ENCODE measurements at regions not wholly inside any gene's neighbourhood (a gene's known extent, or its start where the extent isn't known, plus 50 kb on each side); places are given as distances from the start of the nearest gene placed in this dataset.

DNA sequence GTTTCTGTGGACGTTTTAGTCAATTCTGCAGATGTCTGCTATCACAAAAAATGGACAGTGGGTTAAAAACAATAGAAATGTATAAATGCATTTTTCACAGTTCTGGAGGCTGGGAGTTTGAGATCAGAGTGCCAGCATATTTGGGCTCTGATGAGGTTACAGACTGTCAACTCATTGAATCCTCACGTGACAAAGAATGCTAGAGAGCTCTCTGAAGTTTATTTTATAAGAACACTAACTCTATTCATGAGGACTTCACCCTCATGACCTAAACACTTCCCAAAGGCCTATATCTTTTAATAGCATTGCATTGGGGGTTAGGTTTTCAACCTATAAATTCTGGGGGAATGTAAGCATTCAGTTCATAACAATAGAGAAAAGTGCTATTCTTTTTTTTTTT is 182.6 kb upstream of the SLITRK3 start:
- Histone ChIP-seq H3K4me2 (ENCODE audit: control insufficient read depth, insufficient read depth) (no peak overlapping the region), H3K4me3 (no peak overlapping the region), H4K20me1 (ENCODE audit: control insufficient read depth, insufficient read depth) (no peaks in the 10 kb centered on the region), H3K27ac (ENCODE audit: control insufficient read depth, insufficient read depth) (no peak overlapping the region), H3K27me3 (replicated peaks in 1 of 2; ENCODE audit: control insufficient read depth in 2 of 2, insufficient read depth in 2 of 2, low read length in 1 of 2) (no peaks in the 10 kb centered on the region), H3K9me3 (replicated peaks; ENCODE audit: control insufficient read depth, insufficient read depth, low read length) (no peaks in the 10 kb centered on the region), H3K9ac (ENCODE audit: control insufficient read depth, insufficient read depth, low read length) (no peak overlapping the region), H2AFZ (ENCODE audit: control insufficient read depth, low read depth, low read length) (no peak overlapping the region), H3K79me2 (ENCODE audit: control insufficient read depth, insufficient read depth, low read length) (no peaks in the 10 kb centered on the region), H3K4me1 (ENCODE audit: control insufficient read depth, insufficient read depth, low read length) (no peaks in the 10 kb centered on the region), H3K36me3 (ENCODE audit: control insufficient read depth in 2 of 2, insufficient read depth in 2 of 2, low read length in 1 of 2) (no peaks in the 10 kb centered on the region)
- ATAC-seq (no peak), FAIRE-seq (no peak), DNase-seq (ENCODE audit: low read depth, low spot score) (no peak)
- BruUV-seq (replicated peaks): no TSS peak
- CTCF ChIA-PET: no interaction called here
- RAD21 ChIA-PET (ENCODE audit: unreplicated experiment): no interaction called here
- TF ChIP-seq TBL1XR1 (IDR thresholded peaks at IDR 0.05; ENCODE audit: low read depth, low read length) (no peak), RFX5 (IDR thresholded peaks at IDR 0.05; ENCODE audit: low read depth, low read length) (no peak), ZNF24 (IDR thresholded peaks at IDR 0.05) (no peak), HDGF (IDR thresholded peaks at IDR 0.05) (no peak), SUZ12 (IDR thresholded peaks at IDR 0.05; ENCODE audit: unreplicated experiment) (no peak), DPF2 (IDR thresholded peaks at IDR 0.05) (no peak), MXI1 (IDR thresholded peaks at IDR 0.05; ENCODE audit: low read depth, low read length) (no peak), ZNF207 (IDR thresholded peaks at IDR 0.05; ENCODE audit: borderline replicate concordance) (no peak), SMARCA5 (IDR thresholded peaks at IDR 0.05) (no peak), PAX5 (IDR thresholded peaks at IDR 0.05; ENCODE audit: borderline replicate concordance, low read depth, low read length) (no peak), CBX3 (IDR thresholded peaks at IDR 0.05; ENCODE audit: borderline replicate concordance, low read depth) (no peak)
- intact Hi-C loops (cut with micrococcal nuclease; ENCODE audit: unreplicated experiment) (no loop called here), in situ Hi-C loops (cut with MboI) (no loop called here)
- SMC1A ChIA-PET (ENCODE audit: uncharacterized antibody, unreplicated experiment): interaction anchor here (0.6 kb wide), 1 partner anchor 14 kb away, joined by 3 read pairs; no protein-coding TSS in a partner anchor
- 2% methylated on average over 2 of the region's 2 CpGs for WGBS (ENCODE audit: insufficient coverage, insufficient replicate concordance, low lambda C conversion rate, missing lambda C conversion rate)
- POLR2A ChIA-PET: no interaction called here

DNA sequence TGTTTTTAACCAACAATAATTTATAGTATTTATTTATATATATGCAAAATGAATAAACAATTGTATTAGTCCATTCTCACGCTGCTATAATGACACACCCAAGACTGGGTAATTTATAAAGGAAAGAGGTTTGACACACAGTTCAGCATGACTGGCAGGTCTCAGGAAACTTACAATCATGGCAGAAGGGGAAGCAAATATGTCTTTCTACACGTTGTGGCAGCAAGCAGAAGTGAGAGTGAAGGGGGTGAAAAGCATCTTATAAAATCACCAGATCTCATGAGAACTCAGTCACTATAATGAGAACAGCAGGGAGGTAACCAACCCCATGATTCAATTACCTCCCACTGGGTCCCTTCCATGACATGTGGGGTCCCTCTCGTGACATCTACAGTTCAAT is 162.8 kb upstream of the SLITRK3 start:
- ATAC-seq (peak; percentile 76), DNase-seq (ENCODE audit: low read depth, low spot score) (no peak), FAIRE-seq (no peak)
- 0% methylated on average over 3 of the region's 3 CpGs for WGBS (ENCODE audit: insufficient coverage, insufficient replicate concordance, low lambda C conversion rate, missing lambda C conversion rate)
- no peak overlapping the region for H3K4me2 ChIP-seq (ENCODE audit: control insufficient read depth, insufficient read depth)
- POLR2A ChIA-PET: no interaction called here
- no peak overlapping the region for H3K27ac ChIP-seq (ENCODE audit: control insufficient read depth, insufficient read depth)
- RAD21 ChIA-PET (ENCODE audit: unreplicated experiment): no interaction called here
- no peaks in the 10 kb centered on the region for H3K79me2 ChIP-seq (ENCODE audit: control insufficient read depth, insufficient read depth, low read length)
- intact Hi-C loops (cut with micrococcal nuclease; ENCODE audit: unreplicated experiment) (no loop called here), in situ Hi-C loops (cut with MboI) (no loop called here)
- CTCF ChIA-PET: no interaction called here
- H3K9ac ChIP-seq (ENCODE audit: control insufficient read depth, insufficient read depth, low read length): no peak overlapping the region
- no peak overlapping the region for H2AFZ ChIP-seq (ENCODE audit: control insufficient read depth, low read depth, low read length)
- H3K4me1 ChIP-seq (ENCODE audit: control insufficient read depth, insufficient read depth, low read length): no peaks in the 10 kb centered on the region
- H3K9me3 ChIP-seq (replicated peaks; ENCODE audit: control insufficient read depth, insufficient read depth, low read length): no peaks in the 10 kb centered on the region
- H3K4me3 ChIP-seq: no peak overlapping the region
- no peaks in the 10 kb centered on the region for H4K20me1 ChIP-seq (ENCODE audit: control insufficient read depth, insufficient read depth)
- BruUV-seq (replicated peaks): no TSS peak
- no peaks in the 10 kb centered on the region for H3K27me3 ChIP-seq (replicated peaks in 1 of 2; ENCODE audit: control insufficient read depth in 2 of 2, insufficient read depth in 2 of 2, low read length in 1 of 2)
- no peaks in the 10 kb centered on the region for H3K36me3 ChIP-seq (ENCODE audit: control insufficient read depth in 2 of 2, insufficient read depth in 2 of 2, low read length in 1 of 2)
- SMC1A ChIA-PET (ENCODE audit: uncharacterized antibody, unreplicated experiment): no interaction called here
- TF ChIP-seq, protein P1, sequence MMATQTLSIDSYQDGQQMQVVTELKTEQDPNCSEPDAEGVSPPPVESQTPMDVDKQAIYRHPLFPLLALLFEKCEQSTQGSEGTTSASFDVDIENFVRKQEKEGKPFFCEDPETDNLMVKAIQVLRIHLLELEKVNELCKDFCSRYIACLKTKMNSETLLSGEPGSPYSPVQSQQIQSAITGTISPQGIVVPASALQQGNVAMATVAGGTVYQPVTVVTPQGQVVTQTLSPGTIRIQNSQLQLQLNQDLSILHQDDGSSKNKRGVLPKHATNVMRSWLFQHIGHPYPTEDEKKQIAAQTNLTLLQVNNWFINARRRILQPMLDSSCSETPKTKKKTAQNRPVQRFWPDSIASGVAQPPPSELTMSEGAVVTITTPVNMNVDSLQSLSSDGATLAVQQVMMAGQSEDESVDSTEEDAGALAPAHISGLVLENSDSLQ (IDR thresholded peaks at IDR 0.05): peak; percentile 74
- TF ChIP-seq NFIC (IDR thresholded peaks at IDR 0.05; ENCODE audit: low read depth, low read length): no peak
- TF ChIP-seq, protein P2, sequence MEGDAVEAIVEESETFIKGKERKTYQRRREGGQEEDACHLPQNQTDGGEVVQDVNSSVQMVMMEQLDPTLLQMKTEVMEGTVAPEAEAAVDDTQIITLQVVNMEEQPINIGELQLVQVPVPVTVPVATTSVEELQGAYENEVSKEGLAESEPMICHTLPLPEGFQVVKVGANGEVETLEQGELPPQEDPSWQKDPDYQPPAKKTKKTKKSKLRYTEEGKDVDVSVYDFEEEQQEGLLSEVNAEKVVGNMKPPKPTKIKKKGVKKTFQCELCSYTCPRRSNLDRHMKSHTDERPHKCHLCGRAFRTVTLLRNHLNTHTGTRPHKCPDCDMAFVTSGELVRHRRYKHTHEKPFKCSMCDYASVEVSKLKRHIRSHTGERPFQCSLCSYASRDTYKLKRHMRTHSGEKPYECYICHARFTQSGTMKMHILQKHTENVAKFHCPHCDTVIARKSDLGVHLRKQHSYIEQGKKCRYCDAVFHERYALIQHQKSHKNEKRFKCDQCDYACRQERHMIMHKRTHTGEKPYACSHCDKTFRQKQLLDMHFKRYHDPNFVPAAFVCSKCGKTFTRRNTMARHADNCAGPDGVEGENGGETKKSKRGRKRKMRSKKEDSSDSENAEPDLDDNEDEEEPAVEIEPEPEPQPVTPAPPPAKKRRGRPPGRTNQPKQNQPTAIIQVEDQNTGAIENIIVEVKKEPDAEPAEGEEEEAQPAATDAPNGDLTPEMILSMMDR (IDR thresholded peaks at IDR 0.05 in 2 of 3, conservative IDR thresholded peaks at IDR 0.05 in 1 of 3; ENCODE audit: control insufficient read depth in 2 of 3, extremely low read depth in 1 of 3, insufficient read depth in 1 of 3, low read depth in 3 of 3, low read length in 3 of 3): no peak
- TF ChIP-seq MTA2 (IDR thresholded peaks at IDR 0.05; ENCODE audit: low read depth): peak; percentile 34; the same call in 1 of the 2 replicates
- no peak for TF ChIP-seq NR2F1 (conservative IDR thresholded peaks at IDR 0.05)
- no peak for TF ChIP-seq ZNF207 (IDR thresholded peaks at IDR 0.05; ENCODE audit: borderline replicate concordance)

All from GM12878 (cell line).